CD4-positive, alpha-beta T cell treated with Interleukin-12 subunit alpha and Interleukin-12 subunit beta, for 1 hour (primary cell): ENCODE measurements at regions not wholly inside any gene's neighbourhood (a gene's known extent, or its start where the extent isn't known, plus 50 kb on each side); places are given as distances from the start of the nearest gene placed in this dataset.
"Not testable (repeated sequence)": the region's sequence is repeated elsewhere in the genome, so short reads cannot be mapped to it uniquely, and the experiment has no call there.

ENCODE experiments used
- DNase-seq: peaks from one replicate; pipeline ENCODE4 v3.0.0-alpha.2; 2020

DNA sequence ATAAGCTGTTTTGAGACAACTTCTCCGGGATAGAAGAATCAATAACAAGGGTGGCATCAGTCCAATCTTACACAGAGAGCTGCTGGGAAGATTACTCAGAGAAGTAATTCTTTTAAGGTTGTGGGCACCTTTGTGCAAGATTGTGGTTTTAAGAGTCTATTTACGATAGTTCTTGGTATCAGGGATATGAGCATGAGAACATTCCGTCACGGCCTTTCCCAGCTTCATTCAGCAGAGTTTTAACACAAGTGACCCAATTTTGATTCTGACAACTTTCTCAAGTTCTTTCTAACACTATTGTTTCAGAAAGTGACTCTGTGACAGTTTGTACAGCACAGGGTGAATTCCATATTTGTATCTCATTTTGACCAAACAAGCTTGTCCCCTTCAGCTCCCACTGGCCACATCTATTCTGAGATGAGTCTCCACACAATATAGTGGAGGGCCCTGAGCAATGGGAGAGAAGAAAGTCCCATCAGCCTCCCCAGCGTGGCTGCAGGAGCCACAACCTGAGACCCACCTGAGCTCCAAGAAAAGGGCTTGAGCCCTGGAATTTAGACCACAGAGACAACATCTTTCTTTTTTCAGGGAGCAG, 869.2 kb downstream of the TMEM121 start:
- DNase-seq, result peak; percentile 23

DNA sequence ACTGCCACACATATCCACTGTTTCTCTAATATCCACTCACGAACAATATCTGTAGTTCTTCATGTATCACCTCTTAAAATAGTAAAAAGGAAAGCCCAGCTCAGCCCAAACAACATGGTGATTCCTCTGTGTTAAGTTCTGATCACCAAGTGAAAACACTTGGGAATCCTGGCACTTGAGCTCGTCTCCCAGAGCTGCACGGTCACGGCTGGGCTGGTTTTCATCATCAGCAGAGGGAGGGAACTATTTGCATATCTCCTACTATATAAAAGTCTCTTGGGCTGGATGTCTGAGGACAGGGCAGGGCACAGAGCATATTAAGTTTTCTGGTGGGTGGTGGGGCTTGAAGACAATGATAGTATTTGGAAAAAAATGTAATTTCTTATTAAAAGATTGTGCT, 870.6 kb downstream of the TMEM121 start:
- DNase-seq, result no peak

DNA sequence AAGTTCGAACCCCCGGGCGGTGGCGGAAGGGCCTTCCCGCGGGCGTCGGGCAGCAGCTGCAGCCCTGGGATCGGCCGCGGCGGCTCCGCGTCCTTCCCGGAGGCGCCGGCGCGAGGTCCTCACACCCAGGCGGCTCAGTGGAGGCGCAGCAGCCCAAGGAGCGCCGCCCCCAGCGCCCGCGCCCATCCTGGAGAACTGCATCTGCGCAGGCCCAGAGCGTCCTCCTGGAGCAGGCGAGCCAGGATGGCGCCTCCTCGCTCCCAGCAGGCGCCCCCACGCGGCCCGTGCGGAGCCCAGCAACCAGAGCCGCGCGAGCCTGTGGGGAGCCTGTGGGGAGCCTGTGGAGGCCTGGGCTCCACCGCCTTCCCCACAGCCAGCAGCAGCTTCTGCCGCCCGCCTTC, 872.5 kb downstream of the TMEM121 start:
- DNase-seq, result peak; percentile 66

DNA sequence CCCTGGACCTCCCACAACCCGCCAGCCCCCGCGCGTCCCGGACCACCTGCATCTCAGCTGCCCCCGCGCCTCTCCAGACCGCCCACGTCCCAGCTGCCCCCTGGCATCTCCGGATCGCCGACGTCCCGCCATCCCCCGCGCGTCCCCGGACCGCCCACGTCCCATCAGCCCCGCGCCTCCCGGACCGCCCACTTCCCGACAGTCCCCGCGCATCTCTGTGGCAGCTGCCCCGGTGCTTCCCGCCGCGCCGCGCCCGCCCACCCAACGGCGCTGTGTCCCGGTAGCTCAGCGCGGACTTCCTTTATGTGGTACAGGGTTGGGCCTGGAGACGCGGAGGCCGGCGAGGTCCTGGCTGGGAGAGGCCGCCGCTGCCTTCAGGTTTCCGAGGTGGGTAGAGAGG, 874.9 kb downstream of the TMEM121 start:
- DNase-seq, result not testable (repeated sequence)

DNA sequence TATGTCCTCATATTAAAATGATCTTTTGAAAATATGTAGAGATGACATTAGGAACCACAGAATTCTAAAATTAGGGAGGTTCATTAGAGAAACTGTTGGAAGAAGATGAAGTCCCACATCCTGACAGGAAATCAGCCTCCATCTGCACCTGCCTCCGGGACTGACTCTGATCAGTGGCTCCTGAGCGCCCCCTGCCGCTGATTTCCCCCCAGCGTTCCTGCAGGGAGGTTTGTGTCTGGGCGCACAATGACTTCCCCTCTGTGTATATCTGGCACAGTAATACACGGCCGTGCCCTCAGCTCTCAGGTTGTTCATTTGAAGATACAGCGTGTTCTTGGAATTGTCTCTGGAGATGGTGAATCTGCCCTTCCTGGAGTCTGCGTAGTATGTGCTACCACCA, 883.8 kb downstream of the TMEM121 start:
- DNase-seq, result peak; percentile 40

DNA sequence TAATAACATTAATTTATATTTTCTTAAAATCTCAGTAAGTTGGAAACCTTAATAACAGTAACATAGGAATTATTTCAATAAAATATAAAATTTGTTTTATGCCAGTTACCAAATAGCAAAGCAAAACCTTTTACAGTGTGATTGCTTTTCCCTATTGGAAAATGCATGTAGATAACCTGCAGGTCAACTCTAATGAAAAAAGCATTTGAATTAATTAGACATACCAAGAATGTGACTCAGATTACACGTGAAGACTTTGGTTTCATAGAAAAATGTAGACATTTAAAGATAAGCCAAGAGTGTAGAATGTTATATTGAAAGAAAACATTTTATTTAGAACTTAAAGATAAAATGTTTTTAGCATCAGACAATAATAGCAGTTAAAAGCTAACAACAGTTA, 888.1 kb downstream of the TMEM121 start:
- no peak for DNase-seq

DNA sequence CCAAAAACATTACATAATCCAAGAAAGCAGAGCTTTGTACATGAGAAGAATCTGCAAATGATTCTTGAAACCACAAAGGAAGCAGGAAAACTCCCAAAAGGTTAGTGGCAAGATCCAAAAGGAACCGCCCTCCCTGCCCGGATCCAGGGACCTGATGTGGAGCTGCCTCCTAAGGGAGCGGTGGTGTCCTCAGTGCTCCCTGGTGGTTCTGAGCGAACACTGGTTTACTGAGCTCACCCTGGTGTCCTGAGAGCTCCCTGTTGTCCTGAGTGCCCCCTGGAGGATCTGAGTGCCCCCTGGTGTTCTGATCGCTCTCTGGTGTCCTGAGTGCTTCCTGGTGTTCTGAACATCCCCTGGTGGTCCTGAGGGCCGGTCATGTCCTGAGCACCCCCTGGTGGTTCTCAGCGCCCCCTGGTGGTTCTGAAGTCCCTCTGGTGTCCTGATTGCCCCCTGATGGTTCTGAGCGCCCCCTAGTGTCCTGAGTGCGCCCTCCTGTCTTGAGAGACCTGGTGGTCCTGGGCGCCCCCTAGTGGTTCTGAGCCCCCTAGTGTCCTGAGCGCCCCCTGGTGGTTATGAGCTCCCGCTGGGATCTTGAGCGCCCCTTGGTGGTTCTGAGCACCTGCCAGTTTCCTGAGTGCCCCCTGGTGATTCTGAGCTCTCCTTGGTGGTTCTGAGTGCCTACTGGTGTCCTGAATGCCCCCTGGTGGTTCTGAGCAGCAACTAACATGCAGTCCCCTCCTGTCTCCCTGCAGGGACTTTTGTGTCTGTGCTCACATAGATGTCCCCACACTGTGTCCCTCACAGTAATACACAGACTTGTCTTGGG, 891.1 kb downstream of the TMEM121 start:
- DNase-seq, result peak; percentile 84

DNA sequence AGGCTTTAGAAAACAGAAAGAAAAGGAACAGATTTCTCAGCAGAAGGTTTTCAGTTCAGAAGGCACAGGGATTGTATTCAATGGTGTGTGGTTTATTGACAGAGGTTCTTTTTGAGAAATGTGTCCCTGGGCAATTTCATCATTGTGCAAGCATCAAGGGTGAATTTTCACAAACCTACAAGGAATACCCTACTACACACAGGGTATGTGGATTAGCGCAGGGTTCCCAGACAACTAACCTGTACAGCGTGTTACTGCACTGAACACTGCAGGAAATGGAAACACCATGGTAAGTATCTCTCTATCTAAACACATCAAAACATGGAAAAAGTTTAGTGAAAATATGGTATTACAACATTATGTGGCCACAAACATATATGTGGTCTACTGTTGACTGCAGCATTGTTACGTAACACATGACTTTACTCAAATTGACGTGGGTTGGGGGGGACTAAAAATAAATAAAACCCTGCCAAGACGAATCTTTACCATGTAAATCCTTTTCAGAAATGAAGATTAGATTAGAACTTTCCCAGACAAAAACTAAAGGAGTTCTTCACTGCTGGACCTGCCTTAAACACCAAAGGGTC, 893.1 kb downstream of the TMEM121 start:
- no peak for DNase-seq

DNA sequence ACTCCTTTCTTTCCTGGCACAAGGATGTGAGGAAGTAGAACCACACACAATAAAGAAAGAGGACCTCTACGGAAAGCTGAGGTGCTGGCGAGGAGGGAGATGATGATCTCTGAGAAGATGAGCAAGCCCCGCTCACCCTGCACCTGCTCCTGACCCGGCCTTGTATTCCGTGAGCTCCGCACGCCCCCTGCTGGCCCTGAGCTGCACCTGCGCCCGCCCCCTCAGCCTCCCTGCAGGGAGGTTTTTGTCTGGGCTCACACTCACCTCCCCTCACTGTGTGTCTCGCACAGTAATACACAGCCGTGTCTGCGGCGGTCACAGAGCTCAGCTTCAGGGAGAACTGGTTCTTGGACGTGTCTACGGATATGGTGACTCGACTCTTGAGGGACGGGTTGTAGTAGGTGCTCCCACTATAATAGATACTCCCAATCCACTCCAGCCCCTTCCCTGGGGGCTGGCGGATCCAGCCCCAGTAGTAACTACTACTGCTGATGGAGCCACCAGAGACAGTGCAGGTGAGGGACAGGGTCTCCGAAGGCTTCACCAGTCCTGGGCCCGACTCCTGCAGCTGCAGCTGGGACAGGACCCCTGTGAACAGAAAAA, 895.1 kb downstream of the TMEM121 start:
- DNase-seq, result peak; percentile 77

DNA sequence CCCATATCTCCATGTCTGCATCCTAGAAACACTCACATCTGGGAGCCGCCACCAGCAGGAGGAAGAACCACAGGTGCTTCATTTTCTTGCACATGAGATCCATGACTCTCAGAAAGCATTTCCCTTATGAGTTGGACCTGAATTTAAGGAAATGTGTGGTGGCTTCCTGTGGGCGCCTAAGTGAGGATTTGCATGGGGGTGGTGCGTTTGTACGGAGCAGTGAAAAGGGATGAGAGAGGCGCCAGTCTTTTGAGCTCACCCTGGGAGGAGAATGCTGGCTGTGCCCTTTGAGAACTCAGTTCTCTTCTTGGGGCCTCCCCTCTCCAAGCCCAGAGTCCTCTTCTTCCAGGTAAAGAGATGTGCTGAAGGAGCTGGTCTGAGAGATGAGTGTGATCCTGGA, 895.7 kb downstream of the TMEM121 start:
- no peak for DNase-seq

DNA sequence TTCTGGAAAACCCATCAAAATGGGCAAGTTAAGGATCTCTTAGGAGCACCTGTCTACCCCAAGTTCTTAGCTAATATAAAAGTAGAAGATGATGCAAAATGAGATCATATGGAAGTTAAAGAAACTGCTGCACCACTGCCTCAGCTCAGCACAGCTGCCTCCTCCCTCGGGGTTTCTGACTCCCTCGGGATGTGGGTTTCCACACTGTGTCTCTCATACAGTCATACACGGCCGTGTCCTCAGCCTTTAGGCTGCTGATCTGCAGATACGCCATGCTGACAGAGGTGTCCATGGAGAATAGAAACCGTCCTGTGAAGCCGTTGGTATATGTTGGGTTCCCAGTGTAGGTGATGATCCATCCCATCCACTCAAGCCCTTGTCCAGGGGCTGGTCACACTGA, 898.8 kb downstream of the TMEM121 start:
- not testable (repeated sequence) for DNase-seq

DNA sequence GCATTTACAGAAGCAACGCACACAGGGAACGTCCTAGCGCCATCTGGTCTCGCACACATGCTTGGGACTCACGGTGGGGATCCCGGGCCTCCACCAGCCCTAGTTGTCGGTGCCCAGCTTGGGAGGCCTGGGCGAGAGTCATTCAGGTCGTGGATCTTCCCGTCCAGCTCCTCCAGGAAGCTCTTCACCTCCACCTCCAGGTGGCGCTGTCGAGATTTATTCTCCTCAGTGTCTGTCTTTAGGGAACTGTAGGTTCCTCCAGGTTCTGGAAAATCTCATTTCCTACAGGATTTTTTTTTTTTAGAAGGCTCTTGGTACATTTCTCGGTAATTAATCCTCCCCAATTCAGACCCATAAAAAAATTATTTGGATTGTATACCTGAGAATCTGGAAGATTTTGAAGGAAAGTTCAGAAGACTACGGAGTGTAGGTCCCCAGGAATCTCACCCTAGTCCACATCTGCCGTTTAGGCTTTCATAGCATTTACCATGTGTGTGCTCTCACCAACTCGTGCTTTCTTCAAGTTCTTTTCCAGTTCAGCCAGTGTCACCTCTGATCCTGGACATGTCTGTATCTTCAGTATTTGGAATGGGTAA, 910.0 kb downstream of the TMEM121 start:
- DNase-seq, result peak; percentile 48

DNA sequence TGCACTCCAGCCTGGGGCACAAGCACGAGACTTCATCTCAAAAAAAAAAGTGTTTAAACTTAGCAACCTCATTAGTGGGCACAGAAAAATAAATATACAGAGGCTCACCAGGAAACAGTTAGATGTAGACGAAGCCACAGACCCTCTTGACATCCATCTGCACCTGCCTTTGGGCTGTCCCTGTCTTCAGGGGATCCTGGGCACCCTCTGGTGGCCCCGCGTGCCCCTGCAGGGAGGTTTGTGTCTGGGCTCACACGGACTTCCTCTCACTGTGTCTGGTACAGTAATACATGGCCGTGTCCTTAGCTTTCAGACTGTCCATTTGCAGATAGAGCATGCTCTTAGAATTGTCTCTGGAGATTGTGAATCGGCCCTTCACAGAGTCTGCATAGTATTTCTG, 916.5 kb downstream of the TMEM121 start:
- peak; percentile 31 for DNase-seq

DNA sequence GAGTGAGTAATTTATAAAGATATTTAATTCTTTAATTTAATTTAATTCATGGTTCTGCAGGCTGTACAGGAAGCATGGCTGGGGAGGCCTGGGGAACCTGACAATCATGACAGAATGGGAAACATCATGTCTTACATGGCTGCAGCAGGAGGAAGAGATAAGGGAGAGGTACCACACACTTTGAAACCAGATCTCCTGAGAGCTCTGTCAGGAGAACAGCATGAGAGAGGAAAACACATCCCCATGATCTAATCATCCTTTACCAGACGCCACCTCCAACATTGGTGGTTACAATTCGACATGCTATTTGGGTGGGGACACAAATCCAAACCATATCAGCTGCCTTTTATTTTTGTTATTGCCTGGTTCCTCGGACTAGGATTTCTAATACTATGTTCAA, 928.6 kb downstream of the TMEM121 start:
- DNase-seq, result no peak

DNA sequence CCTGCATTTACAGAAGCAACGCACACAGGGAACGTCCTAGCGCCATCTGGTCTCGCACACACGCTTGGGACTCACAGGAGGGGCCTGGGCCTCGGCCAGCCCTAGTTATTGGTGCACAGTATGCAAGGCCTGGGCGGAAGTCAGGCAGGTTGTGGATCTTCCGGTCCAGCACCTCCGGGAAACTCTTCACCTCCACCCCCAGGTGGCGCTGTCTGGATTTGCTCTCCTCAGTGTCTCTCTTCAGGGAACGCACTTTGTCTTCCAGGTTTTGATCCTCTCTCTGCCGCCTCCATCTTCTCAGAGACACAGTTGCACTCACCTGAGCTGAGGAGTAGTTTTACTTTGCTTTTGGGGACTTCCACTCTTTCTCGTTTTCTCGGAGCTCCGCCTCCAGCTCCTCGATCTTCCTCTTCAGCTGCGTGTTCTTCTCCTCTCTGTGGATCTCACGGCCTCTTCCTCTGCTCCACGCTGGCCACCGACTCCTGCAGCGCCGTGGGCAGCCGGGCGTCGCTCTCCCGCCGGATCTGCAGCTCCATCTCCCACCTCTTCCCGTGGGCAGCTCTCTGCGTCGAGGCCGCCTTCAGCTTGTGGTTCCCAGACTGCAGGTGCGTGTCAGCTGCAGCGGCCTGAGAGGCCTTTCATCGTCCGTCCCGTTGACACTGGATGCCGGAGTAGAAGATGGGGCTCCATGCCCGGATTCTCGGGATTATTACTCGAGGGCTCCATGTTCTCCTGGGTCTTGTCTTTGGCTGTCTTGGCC, 933.8 kb downstream of the TMEM121 start:
- DNase-seq, result peak; percentile 74

DNA sequence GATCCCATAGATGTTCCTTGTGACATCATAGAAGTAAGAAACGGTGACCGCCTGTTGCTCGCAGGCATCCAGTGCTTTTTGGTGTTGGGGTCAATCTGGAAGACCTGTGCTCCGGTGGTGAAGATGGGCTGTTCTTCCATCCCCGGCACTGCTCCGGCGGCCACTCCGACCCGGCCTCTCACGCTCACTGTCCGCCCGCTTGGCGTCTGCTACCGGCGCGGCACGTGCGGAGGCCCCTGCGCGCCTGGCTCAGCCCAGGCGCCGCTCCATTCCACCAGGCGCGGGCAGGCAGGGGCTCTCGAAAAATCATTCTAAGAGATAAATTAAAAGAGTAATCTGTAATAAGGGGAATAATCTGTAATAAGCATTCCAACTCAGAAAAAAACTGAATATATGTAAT, 934.5 kb downstream of the TMEM121 start:
- no peak for DNase-seq

DNA sequence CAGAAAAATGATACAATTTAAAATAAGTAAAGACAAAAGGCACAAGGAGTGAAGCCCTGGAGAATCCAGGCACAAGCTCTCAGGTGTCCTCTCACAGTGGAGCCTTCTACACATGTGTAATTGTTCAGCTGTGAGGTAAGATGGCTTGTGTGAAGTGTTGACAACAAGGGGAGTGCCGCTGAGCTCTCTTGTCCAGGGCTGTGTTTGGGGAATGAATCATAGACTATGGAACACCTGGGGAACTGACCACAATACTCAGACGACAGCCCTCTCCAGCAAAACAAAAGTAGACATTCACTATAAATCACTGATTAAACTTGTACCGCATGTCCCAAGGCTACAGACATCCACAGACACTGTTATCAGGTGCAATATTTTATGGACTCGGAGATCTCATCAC, 940.1 kb downstream of the TMEM121 start:
- not testable (repeated sequence) for DNase-seq

DNA sequence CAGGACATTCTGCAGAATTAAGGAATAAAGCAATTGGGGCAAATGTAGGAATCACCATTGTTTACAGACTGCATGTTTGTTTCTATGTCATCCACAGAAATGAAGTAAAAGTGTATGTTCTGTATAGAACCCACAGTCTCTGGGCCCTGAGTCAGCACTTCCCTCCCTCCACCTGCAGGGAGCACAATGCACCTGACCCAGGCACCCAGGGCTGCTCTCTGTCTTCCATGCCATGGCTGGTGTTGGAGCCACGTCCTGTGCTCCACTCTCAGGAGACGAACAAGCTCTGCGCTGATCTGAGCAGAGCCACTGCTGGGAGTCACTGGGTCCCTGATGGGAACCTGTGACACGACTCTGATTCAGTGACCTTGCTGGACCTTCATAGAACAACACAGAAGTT, 942.5 kb downstream of the TMEM121 start:
- DNase-seq, result peak; percentile 30

DNA sequence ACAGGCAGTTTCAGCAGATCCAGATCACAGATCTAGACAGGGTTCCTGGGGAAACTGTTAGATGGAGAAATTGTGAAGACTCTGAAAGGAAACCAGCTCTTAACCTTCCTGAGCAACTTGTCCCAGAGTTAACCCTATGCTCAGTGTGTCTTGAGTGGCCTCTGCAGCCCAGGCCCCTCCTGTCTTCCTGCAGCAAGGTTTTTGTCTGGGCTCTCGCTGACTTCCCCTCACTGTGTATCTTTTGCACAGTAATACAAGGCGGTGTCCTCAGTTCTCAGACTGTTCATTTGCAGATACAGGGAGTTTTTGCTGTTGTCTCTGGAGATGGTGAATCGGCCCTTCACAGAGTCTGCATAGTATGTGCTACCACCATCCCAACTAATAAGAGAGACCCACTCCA, 943.6 kb downstream of the TMEM121 start:
- DNase-seq, result not testable (repeated sequence)

DNA sequence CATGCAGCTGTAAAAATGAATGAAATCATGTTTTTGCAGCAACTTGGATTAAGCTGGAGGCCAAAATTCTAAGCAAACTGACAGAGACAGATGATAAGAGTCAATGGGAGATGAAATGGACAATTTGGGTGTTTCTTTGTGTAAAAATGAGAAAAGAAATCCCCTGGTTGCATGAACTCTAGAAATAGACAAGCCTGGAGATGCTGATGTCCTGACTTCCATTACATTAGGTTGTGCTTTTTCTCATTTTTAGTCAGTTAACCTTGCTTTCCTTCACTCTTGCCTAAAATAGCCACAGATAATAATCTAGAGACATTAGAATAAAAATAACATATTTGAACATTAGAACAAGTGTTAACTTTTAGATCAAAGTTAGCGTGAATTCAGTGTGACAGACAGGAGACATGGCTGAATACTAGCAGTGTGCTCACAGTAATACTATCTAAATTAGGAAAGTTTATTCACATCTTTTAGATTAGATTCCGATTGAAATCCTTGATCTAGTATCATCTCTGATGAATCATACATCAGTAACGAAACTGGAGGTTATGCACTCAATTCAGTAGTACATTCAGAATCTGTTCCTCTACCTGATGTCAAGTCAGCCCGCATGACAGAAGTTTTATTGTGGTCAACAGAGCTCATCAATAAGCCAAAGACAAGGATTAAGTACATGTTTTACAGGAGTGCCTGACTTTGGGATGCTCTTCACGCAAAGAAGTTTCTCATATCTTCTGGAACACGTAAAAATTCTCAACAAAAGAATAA, 948.1 kb downstream of the TMEM121 start:
- DNase-seq, result not testable (repeated sequence)

DNA sequence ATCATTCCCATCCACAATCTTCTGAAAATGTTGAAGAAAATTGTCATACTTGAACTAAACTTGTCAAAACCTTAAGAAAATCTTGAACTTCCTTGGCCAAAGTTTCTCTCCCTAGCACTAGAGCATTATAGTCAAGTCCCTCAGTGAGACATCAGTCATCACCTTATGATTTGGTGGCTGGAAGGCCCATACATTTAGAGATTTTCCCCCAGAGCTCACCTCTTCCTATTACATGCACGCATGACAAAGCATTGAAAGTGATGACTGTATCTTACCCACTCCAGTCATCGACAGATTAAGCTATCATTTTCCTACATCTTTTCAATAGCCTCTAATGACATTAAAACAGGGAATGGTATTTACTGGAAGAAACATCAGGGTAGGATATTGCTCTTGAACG, 948.8 kb downstream of the TMEM121 start:
- DNase-seq, result not testable (repeated sequence)

DNA sequence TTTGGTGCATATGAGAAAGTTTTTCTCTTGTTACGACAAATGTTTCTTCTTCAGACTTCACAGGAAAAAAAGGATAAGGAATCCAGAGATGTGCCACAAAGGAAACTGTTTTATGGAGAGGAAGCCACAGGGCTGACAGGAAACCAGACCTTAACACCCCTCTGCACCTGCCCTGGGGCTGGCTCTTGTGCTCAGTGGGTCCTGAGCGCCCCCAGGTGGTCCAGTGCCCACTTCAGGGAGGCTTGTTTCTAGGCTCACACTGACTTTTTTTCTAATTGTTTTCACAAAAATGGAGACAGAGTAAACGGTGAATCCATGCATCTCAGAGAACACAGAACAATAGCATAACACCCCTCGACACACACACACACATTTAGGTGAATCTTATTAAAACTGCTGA, 951.2 kb downstream of the TMEM121 start:
- not testable (repeated sequence) for DNase-seq
